NCI-H2227 (cell line): ENCODE measurements at regions not wholly inside any gene's neighbourhood (a gene's known extent, or its start where the extent isn't known, plus 50 kb on each side); places are given as distances from the start of the nearest gene placed in this dataset.

Source experiments
- DNase-seq: peaks from one replicate; lab custom pipeline; 2025; ENCODE audit not compliant: unreplicated experiment; lab: John Stamatoyannopoulos, UW

DNA sequence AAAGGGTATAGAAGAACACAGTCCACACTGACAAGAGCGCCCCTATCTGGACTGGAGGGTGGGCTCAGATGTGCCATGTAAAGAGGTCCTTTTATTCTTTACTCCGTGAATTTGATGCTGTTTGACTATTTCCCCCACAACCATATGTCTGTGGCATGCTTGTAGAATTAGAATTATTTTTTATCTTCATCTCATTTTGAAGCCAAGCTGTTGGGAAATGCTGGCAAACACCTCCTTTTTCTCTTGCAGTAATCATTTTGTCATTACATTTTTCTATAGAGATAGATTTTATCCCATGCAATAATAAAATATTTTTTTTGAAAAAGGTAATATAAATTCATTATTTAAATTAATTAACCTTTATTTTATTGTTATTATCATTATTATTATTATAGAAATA is 926.6 kb upstream of the AUTS2 start:
- no peak for DNase-seq

DNA sequence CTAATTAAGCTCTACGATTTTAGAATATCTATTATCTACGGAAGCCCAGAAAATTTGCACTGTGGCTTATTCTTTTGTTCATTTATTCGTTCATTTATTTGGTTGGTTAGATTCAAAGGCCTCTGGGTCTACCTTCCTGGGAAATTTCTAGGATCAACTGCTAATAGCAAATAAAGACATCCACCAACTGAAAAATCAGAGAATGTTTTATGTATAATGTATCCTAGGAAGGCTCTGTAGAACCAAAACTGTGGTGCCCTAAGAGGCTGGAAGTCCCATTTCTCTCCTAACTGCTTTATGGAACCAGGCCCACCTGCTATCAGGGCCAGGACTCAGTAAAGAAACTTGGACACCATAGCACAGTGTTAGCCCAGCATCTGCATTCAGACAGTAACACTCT is 923.4 kb upstream of the AUTS2 start:
- no peak for DNase-seq

DNA sequence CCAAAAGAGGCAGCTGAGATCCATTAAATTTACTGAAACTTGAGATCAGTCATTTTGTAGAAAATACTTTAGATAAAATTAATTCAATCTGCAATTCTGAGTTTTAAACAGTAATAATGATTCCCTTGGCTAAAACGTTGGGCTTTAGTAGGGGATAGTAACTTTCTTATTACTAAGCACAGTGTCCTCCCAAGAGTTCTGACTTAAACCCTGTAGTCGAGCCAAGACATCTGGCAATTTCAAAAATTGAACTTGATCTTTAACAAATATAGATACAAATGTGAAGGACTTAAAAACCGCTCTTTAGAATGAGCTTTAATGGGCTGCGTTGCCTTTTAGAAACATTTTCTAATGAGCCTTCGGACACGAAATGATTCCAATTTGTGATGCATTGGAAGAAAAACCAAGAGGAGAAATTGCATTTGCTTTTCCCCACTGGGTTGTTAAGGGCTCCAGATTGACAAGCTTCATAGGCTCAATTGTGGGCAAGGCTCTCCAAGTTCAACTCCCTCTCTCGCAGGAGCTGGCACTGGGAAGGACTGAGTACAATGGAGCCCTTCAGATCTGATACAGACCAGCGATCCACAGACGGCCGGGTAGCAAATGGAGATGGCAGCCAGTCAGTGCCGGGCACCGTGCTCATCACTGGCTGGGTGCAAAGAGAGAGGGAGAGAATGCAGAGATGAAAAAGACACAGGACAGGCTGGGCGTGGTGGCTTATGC is 921.3 kb upstream of the AUTS2 start:
- DNase-seq = no peak

DNA sequence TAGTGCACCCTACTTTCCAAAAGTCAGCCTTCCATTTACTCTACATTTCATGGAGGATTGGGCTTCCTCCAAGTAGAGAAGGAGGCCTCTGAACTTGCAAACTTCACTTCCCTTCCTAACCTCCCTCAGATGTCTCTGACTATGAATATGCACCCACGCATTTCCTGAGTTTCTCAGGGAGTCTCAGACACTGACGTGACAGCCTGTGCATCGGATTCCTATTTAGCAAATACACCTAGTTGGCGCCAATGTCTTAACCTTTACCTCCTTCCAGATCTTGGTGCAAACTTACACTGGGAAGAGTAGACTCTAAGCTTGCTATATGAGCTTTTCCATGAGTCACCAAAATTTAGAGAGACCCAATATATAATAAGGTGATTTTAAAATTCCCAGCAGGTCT is 920.1 kb upstream of the AUTS2 start:
- DNase-seq = no peak

DNA sequence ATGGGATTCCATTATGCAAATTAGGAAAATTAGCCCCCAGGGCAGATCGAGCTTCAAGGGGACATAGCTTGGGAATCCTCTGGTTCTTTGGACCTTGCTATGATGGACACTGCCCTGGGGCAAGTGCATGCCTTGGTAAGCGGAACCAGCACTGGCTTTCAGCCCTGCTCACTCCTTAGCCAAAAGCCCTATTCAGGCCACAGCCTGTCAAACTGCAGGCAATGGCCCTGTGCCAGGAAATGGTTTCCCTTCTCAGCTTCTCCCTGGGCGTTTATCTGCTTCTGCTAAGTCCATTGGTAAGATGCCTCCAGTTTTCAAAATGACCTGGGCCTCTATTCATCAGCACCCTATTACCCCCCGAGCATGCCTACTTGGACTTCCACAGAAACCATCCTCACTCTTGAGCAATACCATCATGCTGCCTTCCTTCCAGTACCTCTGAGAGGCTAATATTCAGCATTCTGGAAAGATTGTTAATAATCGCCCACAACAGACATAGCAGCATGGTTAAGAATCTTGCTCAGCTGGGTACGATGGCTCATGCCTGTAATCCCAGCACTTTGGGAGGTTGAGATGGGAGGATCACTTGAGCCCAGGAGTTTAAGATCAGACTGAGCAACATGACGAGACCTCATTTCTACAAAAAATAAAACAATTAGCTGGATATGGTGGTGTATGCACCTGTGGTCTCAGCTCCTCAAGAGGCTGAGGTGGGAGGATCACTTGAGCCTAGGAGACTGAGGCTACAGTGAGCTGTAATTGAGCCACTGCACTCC is 918.6 kb upstream of the AUTS2 start:
- no peak for DNase-seq

DNA sequence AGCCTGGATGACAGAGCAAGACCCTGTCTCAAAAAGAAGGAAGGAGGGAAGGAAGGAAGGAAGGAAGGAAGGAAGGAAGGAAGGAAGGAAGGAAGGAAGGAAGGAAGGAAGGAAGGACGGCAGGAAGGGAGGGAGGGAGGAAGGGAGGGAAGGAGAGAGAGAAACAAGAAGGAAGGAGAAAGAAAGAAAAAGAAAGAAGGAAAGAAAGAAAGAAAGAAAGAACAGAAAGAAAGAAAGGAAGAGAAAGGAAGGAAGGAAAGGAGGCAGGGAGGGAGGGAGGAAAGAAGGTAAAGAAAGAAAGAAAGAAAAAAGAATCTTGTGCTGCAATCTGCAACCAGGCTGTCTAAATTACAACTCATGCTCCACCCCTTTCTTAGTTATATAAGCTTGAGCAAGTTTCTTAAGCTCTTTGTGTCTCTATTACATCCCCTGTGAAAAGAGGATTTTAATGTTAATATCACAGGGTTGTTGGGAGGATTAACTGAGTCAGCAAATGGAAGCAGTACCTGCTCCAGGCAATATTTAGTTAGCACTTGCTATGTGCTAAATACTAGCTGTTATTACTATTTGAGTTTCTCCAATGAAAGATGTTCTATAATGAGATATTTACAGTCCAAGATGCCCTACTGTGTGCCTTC is 917.9 kb upstream of the AUTS2 start:
- no peak for DNase-seq

DNA sequence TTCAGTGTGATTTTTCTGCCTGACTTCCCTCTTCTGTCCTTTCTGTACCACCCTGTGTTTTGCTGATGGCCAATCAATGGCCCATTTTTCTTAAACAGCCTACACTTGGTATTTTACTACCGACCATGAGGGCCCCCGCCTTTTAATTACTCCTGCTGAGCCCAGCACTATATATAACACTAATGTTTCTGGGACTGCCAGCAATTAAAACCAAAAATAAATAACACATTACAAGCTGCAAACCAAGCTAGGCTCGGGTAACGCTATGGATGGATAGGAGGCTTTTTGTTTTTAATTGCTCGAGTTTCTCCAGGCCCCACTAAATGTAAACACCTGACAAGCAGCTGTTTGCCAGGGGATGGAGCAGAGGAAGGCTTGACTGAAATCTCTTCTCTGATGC is 915.4 kb upstream of the AUTS2 start:
- DNase-seq = no peak

DNA sequence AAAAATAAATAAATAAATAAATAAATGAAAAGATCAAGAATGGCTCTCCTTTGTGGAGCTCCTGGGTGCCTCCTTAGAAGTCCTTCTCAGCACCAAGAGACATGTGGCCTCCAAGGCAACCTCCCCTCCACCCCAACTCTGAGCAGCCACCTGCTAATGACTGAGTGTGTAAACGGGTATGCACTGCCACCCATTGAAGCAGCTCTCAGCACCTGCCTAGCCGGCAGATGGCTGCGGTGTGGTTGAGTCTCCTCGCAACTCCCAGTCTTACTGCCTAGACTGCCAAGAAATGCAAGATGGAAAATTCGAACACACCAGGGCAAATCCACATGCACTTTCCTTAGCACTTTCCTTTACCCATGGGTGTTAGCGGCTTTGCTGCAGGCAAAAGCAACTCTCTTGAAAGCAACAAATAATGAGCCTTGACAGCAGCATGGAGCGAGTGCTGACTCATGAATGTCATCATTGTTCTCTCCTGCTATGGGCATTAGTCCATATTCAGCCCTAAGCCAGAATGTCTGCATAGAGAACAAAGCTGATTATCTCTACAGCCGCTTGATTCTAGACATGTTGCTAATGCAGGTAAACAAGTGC is 913.9 kb upstream of the AUTS2 start:
- no peak for DNase-seq

DNA sequence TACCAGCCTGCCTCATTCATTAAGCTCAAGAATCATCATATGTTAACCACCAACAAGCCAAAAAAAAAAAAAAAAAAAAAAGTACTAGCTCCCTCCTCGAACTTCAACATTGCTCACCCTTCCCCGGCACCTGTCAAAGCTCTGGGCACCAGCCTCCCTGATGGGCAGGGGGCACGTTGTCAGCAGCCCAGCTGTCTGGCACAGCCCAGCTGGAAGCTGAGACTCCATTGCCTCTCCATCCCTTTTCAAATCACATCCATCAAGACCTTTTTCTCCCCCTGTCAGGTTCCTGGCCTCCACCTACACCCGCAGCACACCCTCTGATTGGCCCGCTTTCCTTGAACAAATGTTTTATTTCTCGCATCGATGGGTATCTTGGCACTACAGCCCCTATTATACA is 913.3 kb upstream of the AUTS2 start:
- DNase-seq = no peak

DNA sequence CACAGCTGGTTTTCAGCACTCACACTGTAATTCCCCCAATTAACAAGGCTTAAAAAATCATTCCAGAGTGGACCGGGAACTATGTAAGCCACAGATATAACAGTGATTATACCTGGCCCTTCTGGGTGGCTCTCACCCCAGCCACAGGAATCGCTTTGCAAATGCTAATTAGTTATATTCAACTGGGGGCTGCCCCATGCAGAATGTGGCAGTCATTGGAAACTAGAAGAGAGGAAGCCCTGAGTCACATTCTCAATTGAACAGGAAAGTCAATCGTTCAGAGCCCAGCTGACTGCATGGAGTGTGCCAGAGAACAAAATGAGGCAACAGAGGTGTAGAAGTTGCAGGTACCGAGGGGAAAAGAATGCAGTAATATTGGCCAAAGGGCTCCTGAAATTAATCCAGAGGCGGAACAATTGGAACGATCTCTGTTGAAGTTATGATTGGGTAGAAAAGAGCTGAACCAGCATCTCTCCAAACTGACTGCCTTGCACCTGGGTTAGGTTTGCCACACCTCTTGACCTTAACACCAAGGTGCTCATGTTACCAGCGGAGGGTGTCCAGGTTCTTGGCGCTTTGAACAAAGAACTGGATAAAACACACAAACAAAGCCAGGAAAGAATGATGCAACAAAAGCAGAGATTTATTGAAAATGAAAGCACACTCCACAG is 909.7 kb upstream of the AUTS2 start:
- no peak for DNase-seq

DNA sequence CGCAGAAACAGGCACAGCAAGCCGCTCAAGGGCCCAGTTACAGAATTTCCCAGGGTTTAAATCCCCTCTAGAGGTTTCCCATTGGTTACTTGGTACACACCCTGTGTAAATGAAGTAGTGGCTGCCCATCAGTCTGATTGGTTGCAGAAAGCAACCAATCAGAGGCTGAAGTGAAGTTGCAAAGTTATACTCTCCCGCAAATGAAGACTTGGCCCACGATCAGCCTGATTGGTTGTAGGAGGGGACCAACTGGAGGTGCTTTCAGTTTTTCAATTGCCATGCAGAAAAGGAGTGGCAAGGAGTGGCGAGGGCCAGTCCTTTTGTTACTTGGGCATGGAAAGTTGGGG is 909.2 kb upstream of the AUTS2 start:
- DNase-seq = no peak

DNA sequence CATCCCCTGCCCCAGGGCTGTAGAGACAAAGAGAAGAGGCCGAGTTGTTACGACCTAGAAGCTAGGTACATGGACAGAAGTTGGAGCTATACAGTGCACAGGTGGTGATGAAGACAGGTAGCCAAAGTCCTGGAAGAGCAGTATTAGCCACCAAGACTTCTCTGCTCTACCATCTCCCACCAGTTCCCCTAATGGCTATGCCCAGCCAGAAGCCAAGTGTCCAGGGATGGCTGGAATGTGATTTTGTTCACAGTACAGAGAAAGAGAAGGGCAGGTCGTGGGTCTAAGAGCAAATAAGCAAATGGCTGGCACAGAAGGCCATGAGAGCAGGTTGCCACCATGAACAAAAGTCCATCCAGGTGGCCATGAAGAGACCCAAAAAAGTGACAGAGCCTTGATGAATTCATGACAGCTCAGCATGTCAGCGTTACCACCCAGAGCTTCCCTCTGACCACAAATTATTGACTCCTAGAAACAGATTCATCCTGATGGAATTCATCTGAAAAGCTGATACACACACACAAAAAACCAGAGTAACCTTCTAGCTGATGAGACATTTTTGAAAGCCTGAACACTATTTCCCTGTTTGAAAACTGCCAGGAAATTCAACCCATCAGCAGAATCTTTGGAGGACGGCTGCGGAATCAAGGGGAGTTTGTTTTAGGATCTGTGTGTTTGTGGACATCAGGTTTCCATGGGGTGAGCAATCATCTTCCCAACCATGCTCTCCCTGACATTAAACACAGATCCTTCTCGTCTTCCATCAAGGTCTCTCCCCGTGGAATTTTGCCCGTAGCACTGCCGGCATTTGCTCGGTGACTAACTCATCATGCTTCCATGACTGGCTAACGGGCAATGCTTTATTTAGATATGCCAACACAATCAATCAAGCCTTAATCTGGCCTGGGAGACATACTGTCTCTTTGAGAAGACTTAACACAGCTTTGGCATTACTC is 906.7 kb upstream of the AUTS2 start:
- no peak for DNase-seq

DNA sequence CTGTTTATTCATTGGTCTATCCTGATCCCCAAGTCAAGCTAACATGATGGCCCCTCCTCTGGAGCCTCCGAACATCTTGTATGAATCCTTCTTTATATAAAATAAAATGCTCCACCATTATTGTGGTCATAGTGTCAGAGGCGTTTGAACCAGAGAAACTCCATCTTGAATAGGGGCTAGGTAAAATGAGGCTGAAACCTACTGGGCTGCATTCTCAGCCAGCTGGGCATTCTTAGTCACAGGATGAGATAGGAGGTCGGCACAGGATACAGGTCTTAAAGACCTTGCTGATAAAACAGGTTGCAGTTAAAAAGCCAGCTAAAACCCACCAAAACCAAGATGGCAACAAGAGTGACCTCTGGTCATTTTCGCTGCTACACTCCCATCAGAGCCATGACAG is 905.8 kb upstream of the AUTS2 start:
- no peak for DNase-seq

DNA sequence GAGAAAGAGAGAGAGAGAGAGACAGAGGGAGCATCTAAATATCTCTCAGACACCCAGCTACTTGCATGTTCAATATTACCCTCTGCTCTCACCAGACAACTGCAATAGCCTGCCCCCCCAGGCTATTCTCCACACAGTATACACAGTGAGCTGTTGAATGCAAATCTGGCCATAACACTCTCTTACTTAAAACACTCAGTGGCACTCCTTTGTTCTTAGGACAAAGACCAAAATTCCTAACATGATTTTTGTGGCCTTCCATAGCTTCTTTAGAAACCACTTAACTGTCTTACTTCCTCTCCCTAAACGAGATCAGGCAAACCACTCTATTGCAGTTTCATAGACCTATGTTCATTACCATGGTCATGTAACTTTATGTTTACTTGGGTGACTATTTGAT is 903.6 kb upstream of the AUTS2 start:
- no peak for DNase-seq

DNA sequence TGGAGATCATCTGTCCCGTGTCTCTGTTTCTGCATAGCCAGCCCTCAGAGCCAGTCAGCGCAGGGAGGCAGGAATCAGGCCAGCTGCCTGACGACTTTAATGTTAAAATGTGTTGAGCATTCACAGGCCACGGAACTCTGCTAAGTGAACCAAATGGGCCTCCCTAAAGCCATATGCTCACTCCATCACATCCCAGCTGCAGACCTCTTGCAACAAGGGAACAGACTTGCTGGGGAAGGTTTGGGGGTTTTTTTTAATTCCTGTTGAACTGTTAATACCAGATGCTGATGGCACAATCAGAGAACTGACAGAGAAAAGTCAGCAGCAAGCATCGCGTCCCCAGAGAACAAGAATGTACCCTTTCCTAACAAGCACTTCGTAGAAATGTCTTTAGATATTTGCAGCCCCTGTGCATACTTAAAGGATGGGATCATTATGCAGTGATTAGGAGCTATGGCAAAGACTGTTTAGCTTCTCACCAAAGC is 900.4 kb upstream of the AUTS2 start:
- DNase-seq = no peak

DNA sequence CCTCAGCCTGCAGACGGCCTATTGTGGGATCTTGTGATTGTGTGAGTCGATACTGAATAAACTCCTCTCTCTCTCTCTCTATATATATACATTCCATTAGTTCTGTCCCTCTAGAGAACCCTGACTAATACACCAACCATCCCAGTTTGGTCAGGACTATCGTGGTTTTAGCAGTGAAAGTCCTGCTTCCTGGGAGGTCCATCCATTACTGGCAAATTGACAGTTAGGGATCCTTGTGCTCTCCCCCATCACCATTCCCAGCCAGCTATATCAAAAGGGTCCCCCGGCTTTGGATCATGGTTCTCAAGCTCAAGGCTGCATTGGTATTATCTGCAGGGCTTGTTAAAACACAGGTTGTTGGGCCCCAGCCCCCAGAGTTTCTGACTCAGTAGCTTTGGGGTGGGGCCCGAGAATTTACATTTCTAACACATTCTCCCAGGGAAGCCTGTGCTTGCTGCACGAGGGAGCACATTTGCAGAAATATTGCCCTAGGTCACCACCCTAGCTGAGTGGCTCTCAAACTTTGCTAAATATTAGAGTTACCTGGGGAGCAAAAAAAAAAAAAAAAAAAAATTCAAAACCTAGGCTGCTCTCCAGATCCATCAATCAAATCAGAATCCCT is 899.1 kb upstream of the AUTS2 start:
- DNase-seq = no peak

DNA sequence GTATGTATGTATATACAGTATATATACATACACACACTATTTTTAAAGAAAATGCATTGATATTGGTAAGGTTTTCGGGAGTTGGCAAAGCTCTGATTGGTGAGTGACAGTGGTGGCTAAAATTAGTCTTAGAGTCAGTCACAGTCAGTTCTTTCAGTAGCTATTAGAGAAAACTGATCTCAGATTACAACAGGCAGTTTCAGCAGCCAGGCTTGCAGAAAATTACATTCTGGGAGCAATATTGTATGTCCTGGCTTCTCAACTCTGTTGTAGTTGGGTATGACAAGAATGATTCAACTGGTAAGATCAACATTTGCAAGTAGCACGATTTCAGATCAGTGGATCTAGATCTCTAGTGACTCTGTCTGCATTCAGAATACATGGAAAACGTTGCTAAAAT is 897.9 kb upstream of the AUTS2 start:
- no peak for DNase-seq

DNA sequence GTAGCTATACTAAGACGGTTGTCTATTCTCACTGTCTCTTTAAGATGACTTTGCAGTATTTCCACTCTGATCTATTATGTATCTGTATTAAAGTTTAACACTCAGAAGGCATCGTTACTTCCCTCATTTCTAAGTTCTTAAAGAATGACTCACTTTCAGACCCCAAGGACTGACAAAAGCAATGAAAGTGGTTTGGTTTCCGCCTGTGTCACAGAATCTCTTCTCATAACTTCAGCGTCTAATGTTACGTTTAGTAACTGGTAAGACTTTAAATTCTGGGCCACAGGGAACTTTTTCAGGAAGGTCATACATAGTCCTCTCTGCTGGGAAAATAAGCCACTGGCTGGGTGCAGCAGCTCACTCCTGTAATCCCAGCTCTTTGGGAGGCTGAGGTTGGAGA is 892.0 kb upstream of the AUTS2 start:
- no peak for DNase-seq

DNA sequence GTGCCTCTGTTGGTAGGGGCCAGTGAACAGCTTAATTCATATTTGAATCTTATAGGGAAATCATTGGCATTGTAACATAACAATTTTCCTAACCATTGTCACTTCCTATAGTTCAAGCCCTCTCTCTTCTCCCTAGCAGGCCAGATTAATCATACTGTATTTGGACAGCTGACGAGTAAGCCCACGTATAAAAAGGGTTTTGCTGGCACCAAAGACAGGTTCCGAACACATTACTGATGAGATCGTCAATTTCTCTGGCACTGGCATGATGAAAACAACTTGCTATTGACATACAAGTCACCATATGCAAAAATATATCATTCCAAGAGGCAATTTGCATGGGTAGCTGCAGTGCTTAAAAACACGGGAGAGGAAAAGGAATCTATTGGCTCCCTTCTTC is 891.1 kb upstream of the AUTS2 start:
- no peak for DNase-seq

DNA sequence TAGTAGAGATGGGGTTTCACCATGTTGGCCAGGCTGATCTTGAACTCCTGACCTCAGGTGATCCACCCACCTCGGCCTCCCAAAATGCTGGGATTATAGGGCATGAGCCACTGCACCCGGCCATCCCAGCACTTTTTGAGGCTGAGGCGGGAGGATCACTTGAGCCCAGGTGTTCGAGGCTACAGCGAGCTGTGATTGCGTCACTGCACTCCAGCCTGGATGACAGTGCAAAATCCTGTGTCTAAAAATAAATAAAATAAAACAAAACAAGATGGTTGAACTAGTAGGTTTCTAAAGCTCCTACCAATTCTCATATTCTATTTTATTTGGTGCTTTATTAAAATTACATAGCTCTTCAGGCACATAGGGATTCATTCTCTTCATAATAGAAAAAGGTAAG is 890.3 kb upstream of the AUTS2 start:
- no peak for DNase-seq
